Liver (tissue), 8 donors: ENCODE measurements at regions not wholly inside any gene's neighbourhood (a gene's known extent, or its start where the extent isn't known, plus 50 kb on each side); places are given as distances from the start of the nearest gene placed in this dataset.
"Not testable (repeated sequence)": the region's sequence is repeated elsewhere in the genome, so short reads cannot be mapped to it uniquely, and the experiment has no call there.

Experiments used
- DNase-seq: peaks from one replicate; pipeline ENCODE4 v3.0.0-alpha.2; 2017; ENCODE audit warnings: low spot score
- H3K27ac ChIP-seq, 2 donors: one replicate each; pipeline ENCODE4 v1.7.0; 2013; ENCODE audit warnings: inconsistent platforms in 2 of 2, low read length in 2 of 2, control low read depth in 1 of 2, low read depth in 1 of 2, mild to moderate bottlenecking in 1 of 2
- H3K27me3 ChIP-seq, 4 donors: one replicate each; pipeline versions ENCODE4 v1.6.1 to v1.7.0; 2013; ENCODE audit warnings: low read length in 3 of 4, inconsistent platforms in 1 of 4, mild to moderate bottlenecking in 1 of 4, moderate library complexity in 1 of 4; ENCODE audit not compliant: control insufficient read depth in 4 of 4, insufficient read depth in 4 of 4
- H3K36me3 ChIP-seq, 4 donors: one replicate each; pipeline versions ENCODE4 v1.6.1 to v1.7.0; 2013; ENCODE audit warnings: low read length in 3 of 4, mild to moderate bottlenecking in 3 of 4, low read depth in 1 of 4, moderate library complexity in 1 of 4; ENCODE audit not compliant: control insufficient read depth in 4 of 4, insufficient read depth in 3 of 4
- H3K4me1 ChIP-seq, 4 donors: one replicate each; pipeline versions ENCODE4 v1.6.1 to v1.7.0; 2013; ENCODE audit warnings: low read length in 3 of 4, mild to moderate bottlenecking in 3 of 4, moderate library complexity in 1 of 4; ENCODE audit not compliant: control insufficient read depth in 4 of 4, insufficient read depth in 4 of 4
- H3K4me3 ChIP-seq, 3 donors: one replicate each; pipeline versions ENCODE4 v1.6.1 to v1.7.0; 2013; ENCODE audit warnings: low read length in 3 of 3, control low read depth in 1 of 3, low read depth in 1 of 3, mild to moderate bottlenecking in 1 of 3
- H3K9ac ChIP-seq, 2 donors: one replicate each; pipeline ENCODE4 v1.7.0; 2013; ENCODE audit warnings: low read length in 2 of 2, mild to moderate bottlenecking in 2 of 2, moderate library complexity in 2 of 2, control low read depth in 1 of 2, low read depth in 1 of 2
- H3K9me3 ChIP-seq, 4 donors: one replicate each; pipeline versions ENCODE4 v1.6.1 to v1.7.0; 2013; ENCODE audit warnings: low read length in 3 of 4; ENCODE audit not compliant: control insufficient read depth in 4 of 4
- ATF3 ChIP-seq: IDR thresholded peaks from 2 replicates; pipeline ENCODE4 v1.6.1; 2016; ENCODE audit warnings: antibody characterized with exemption
- EGR1 ChIP-seq, 2 donors: IDR thresholded peaks; 2 replicates each; pipeline ENCODE4 v1.6.1; 2016 to 2018; ENCODE audit warnings: antibody characterized with exemption in 2 of 2, low read depth in 2 of 2
- FOXA1 ChIP-seq: IDR thresholded peaks from 2 replicates; pipeline ENCODE4 v1.6.1; 2016; ENCODE audit warnings: antibody characterized with exemption
- HNF4A ChIP-seq, 2 donors: conservative IDR thresholded peaks; 2 replicates each; pipeline ENCODE4 v1.6.1; 2016; ENCODE audit warnings: antibody characterized with exemption in 2 of 2, mild to moderate bottlenecking in 2 of 2
- HNF4G ChIP-seq: IDR thresholded peaks from 2 replicates; pipeline ENCODE4 v1.6.1; 2016; ENCODE audit warnings: antibody characterized with exemption
- JUND ChIP-seq, 2 donors: IDR thresholded peaks; 2 replicates each; pipeline ENCODE4 v1.6.1; 2016; ENCODE audit warnings: antibody characterized with exemption in 2 of 2
- NR2F2 ChIP-seq: IDR thresholded peaks from 2 replicates; pipeline ENCODE4 v1.6.1; 2016; ENCODE audit warnings: antibody characterized with exemption
- RAD21 ChIP-seq, 2 donors: IDR thresholded peaks; 2 replicates each; pipeline ENCODE4 v1.6.1; 2016; ENCODE audit warnings: antibody characterized with exemption in 2 of 2, mild to moderate bottlenecking in 2 of 2
- REST ChIP-seq: IDR thresholded peaks from 2 replicates; pipeline ENCODE4 v1.6.1; 2016; ENCODE audit warnings: antibody characterized with exemption, mild to moderate bottlenecking
- RXRA ChIP-seq, 2 donors: IDR thresholded peaks; 2 replicates each; pipeline ENCODE4 v1.6.1; 2017 to 2018; ENCODE audit warnings: antibody characterized with exemption in 2 of 2, mild to moderate bottlenecking in 1 of 2
- SP1 ChIP-seq: IDR thresholded peaks from 2 replicates; pipeline ENCODE4 v1.6.1; 2018; ENCODE audit warnings: antibody characterized with exemption, mild to moderate bottlenecking
- TAF1 ChIP-seq: conservative IDR thresholded peaks from 2 replicates; pipeline ENCODE4 v1.6.1; 2016; ENCODE audit warnings: antibody characterized with exemption, mild to moderate bottlenecking
- YY1 ChIP-seq: IDR thresholded peaks from 2 replicates; pipeline ENCODE4 v1.6.1; 2016; ENCODE audit warnings: antibody characterized with exemption, mild to moderate bottlenecking
- ZBTB33 ChIP-seq: IDR thresholded peaks from 2 replicates; pipeline ENCODE4 v1.6.1; 2016; ENCODE audit warnings: antibody characterized with exemption
- WGBS: extraction: QIAGEN DNeasy Blood & Tissue Kit; methylation state at CpG from one replicate; pipeline ENCODE4 v1.1.7; 2013; 5-methylcytosine and 5-hydroxymethylcytosine counted together
- TF ChIP-seq, protein P1 (sequence below): fragments of 150-350 bp; IDR thresholded peaks from 2 replicates; pipeline ENCODE4 v1.5.1; 2017; ENCODE audit warnings: improper control_type of control experiment, low read depth, low read length; ENCODE audit not compliant: missing input control
- TF ChIP-seq, protein P2 (sequence below): IDR thresholded peaks from 2 replicates; pipeline ENCODE4 v1.6.1; 2016; ENCODE audit warnings: antibody characterized with exemption
- donor health status: healthy.
- donor health status: healthy.
- donor health status: healthy.
- donor health status: healthy.
- donor health status: healthy.

DNA sequence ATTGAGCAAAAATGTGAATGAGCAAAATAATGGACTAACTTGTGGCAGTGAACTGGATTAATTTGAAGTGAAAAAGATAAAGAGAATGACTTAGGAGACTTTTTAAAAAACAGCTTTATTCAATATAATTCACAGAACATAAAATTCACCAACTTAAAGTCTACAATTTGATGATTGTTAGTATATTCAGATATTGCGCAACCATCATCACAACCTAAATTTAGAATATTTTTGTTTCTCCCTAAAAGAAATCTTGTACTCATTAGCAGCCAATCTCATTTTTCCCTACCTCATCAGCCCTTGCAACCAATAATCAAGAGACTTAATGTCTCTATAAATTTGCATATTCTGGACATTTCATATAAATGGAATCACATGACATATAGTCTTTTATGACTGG, 496.5 kb downstream of the IGSF11 start:
- H3K4me3 ChIP-seq, result no peak overlapping the region
- no peak for TF ChIP-seq RXRA (IDR thresholded peaks at IDR 0.05)
- TF ChIP-seq SP1, result no peak
- no peak for TF ChIP-seq NR2F2
- no peak for TF ChIP-seq JUND (IDR thresholded peaks at IDR 0.05)
- TF ChIP-seq YY1, result no peak
- no peak for TF ChIP-seq EGR1 (IDR thresholded peaks at IDR 0.05; ENCODE audit: low read depth in 2 of 2)
- TF ChIP-seq HNF4A (conservative IDR thresholded peaks at IDR 0.05), result no peak
- no peak for TF ChIP-seq HNF4G
- no peak for TF ChIP-seq TAF1
- no peak for TF ChIP-seq ATF3
- TF ChIP-seq FOXA1, result no peak
- TF ChIP-seq, protein P1, sequence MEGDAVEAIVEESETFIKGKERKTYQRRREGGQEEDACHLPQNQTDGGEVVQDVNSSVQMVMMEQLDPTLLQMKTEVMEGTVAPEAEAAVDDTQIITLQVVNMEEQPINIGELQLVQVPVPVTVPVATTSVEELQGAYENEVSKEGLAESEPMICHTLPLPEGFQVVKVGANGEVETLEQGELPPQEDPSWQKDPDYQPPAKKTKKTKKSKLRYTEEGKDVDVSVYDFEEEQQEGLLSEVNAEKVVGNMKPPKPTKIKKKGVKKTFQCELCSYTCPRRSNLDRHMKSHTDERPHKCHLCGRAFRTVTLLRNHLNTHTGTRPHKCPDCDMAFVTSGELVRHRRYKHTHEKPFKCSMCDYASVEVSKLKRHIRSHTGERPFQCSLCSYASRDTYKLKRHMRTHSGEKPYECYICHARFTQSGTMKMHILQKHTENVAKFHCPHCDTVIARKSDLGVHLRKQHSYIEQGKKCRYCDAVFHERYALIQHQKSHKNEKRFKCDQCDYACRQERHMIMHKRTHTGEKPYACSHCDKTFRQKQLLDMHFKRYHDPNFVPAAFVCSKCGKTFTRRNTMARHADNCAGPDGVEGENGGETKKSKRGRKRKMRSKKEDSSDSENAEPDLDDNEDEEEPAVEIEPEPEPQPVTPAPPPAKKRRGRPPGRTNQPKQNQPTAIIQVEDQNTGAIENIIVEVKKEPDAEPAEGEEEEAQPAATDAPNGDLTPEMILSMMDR, result no peak
- TF ChIP-seq, protein P2, sequence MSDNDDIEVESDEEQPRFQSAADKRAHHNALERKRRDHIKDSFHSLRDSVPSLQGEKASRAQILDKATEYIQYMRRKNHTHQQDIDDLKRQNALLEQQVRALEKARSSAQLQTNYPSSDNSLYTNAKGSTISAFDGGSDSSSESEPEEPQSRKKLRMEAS, result no peak
- 98% methylated on average over 1 of the region's 1 CpG for WGBS
- H3K4me1 ChIP-seq, result no peaks in the 10 kb centered on the region
- H3K9me3 ChIP-seq, result peaks cover 0 to 4% (median 0%) of the 10 kb centered on the region in 4 donors
- H3K36me3 ChIP-seq, result no peaks in the 10 kb centered on the region
- H3K9ac ChIP-seq, result no peak overlapping the region
- H3K27ac ChIP-seq, result no peak overlapping the region
- H3K27me3 ChIP-seq, result no peaks in the 10 kb centered on the region
- no peak for DNase-seq

DNA sequence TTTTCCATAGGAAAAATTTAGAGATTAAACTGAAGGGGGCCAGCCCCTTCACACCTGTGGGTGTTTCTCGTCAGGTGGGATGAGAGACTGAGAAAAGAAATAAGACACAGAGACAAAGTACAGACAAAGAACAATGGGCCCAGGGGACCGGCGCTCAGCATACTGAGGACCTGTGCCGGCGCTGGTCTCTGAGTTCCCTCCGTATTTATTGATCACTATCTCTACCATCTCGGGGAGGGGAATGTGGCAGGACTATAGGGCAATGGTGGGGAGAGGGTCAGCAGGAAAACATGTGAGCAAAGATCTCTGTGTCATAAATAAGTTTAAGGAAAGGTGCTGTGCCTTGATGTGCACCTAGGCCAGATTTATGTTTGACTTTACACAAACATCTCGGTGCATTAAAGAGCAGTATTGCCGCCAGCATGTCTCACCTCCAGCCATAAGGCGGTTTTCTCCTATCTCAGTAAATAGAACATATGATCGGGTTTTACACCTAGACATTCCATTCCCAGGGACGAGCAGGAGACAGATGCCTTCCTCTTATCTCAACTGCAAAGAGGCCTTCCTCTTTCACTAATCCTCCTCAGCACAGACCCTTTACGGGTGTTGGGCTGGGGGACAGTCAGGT, 494.7 kb downstream of the IGSF11 start:
- H3K9ac ChIP-seq, H3K4me1 ChIP-seq, DNase-seq, H3K36me3 ChIP-seq, H3K4me3 ChIP-seq, H3K9me3 ChIP-seq, H3K27me3 ChIP-seq, H3K27ac ChIP-seq: not testable (repeated sequence)
- WGBS, result 49% methylated on average over 13 of the region's 13 CpGs

GRCh38 chr3:118540448-118540821, 494.2 kb downstream of the IGSF11 start:
- not testable (repeated sequence) for H3K4me3 ChIP-seq, H3K27ac ChIP-seq, H3K36me3 ChIP-seq, H3K9me3 ChIP-seq, H3K4me1 ChIP-seq, DNase-seq, H3K27me3 ChIP-seq, H3K9ac ChIP-seq
- 39% methylated on average over 5 of the region's 5 CpGs for WGBS

GRCh38 chr3:118540826-118541225, 493.8 kb downstream of the IGSF11 start:
- Histone ChIP-seq H3K4me1 (no peaks in the 10 kb centered on the region), H3K27me3 (no peaks in the 10 kb centered on the region), H3K9ac (no peak overlapping the region), H3K27ac (no peak overlapping the region), H3K36me3 (no peaks in the 10 kb centered on the region), H3K9me3 (peaks cover 0 to 4% (median 0%) of the 10 kb centered on the region in 4 donors), H3K4me3 (no peak overlapping the region)
- no peak for DNase-seq
- 68% methylated on average over 1 of the region's 1 CpG for WGBS
- no peak for TF ChIP-seq REST
- TF ChIP-seq RAD21 (IDR thresholded peaks at IDR 0.05), result no peak
- TF ChIP-seq HNF4G, result no peak
- no peak for TF ChIP-seq TAF1
- TF ChIP-seq ZBTB33, result no peak
- no peak for TF ChIP-seq NR2F2
